NCI-H82 (cell line): ENCODE measurements at regions not wholly inside any gene's neighbourhood (a gene's known extent, or its start where the extent isn't known, plus 50 kb on each side); places are given as distances from the start of the nearest gene placed in this dataset.
A peak's percentile ranks its signal among the peaks of the same experiment; 100 is the strongest.

ENCODE experiments used
- DNase-seq: peaks from one replicate; lab custom pipeline; 2025; lab: John Stamatoyannopoulos, UW

GRCh38 chr15:93527374-93528050 is 438.5 kb upstream of the RGMA start:
- DNase-seq = peak; percentile 36

- DNase-seq = no peak
Measured at GRCh38 chr15:93524432-93524831, 435.4 kb upstream of the RGMA start.

GRCh38 chr15:93523481-93523880 is 434.5 kb upstream of the RGMA start:
- DNase-seq = no peak

- peak; percentile 14 for DNase-seq
Measured at GRCh38 chr15:93520206-93520605, 431.2 kb upstream of the RGMA start.

GRCh38 chr15:93519599-93519998 is 430.6 kb upstream of the RGMA start:
- no peak for DNase-seq

- no peak for DNase-seq
Measured at GRCh38 chr15:93517176-93517575, 428.2 kb upstream of the RGMA start.

GRCh38 chr15:93515256-93516051 is 426.4 kb upstream of the RGMA start:
- no peak for DNase-seq

GRCh38 chr15:93506646-93507045 is 417.6 kb upstream of the RGMA start:
- DNase-seq = no peak

GRCh38 chr15:93505506-93505905 is 416.5 kb upstream of the RGMA start:
- no peak for DNase-seq

- no peak for DNase-seq
Measured at GRCh38 chr15:93501946-93502345, 412.9 kb upstream of the RGMA start.

- DNase-seq = no peak
Measured at GRCh38 chr15:93500155-93500554, 411.1 kb upstream of the RGMA start.

GRCh38 chr15:93497291-93497690 is 408.3 kb upstream of the RGMA start:
- no peak for DNase-seq

- no peak for DNase-seq
Measured at GRCh38 chr15:93496888-93497287, 407.9 kb upstream of the RGMA start.

- no peak for DNase-seq
Measured at GRCh38 chr15:93495799-93496637, 407.0 kb upstream of the RGMA start.

- no peak for DNase-seq
Measured at GRCh38 chr15:93493172-93493571, 404.2 kb upstream of the RGMA start.

- no peak for DNase-seq
Measured at GRCh38 chr15:93491291-93491690, 402.3 kb upstream of the RGMA start.

- DNase-seq = no peak
Measured at GRCh38 chr15:93488296-93488713, 399.3 kb upstream of the RGMA start.

GRCh38 chr15:93486407-93487117 is 397.6 kb upstream of the RGMA start:
- DNase-seq = no peak

GRCh38 chr15:93485438-93486327 is 396.7 kb upstream of the RGMA start:
- no peak for DNase-seq

GRCh38 chr15:93483923-93484322 is 394.9 kb upstream of the RGMA start:
- DNase-seq = no peak

GRCh38 chr15:93482731-93483130 is 393.7 kb upstream of the RGMA start:
- DNase-seq = no peak
